HepG2 (cell line): ENCODE measurements at regions not wholly inside any gene's neighbourhood (a gene's known extent, or its start where the extent isn't known, plus 50 kb on each side); places are given as distances from the start of the nearest gene placed in this dataset.

Experiments used
- AHDC1 ChIP-seq: sonication (generic); formaldehyde crosslinking; IDR thresholded peaks from 2 replicates; pipeline ENCODE4 v1.5.1; 2020; ENCODE audit warnings: mild to moderate bottlenecking, missing genetic modification reagents, borderline replicate concordance
- ATF5 ChIP-seq: sonication (generic); formaldehyde crosslinking; IDR thresholded peaks from 2 replicates; pipeline ENCODE4 v1.4.0; 2020; ENCODE audit warnings: mild to moderate bottlenecking, low read depth, missing genetic modification reagents
- ERF ChIP-seq: IDR thresholded peaks from 2 replicates; pipeline ENCODE4 v1.6.1; 2018; ENCODE audit warnings: missing biosample characterization, missing genetic modification reagents
- HOMEZ ChIP-seq: IDR thresholded peaks from 2 replicates; pipeline ENCODE4 v1.6.1; 2016; ENCODE audit warnings: low read depth
- MIXL1 ChIP-seq: IDR thresholded peaks from 2 replicates; pipeline ENCODE4 v1.6.1; 2016
- PLRG1 ChIP-seq: fragments of 450-650 bp; conservative IDR thresholded peaks from 2 replicates; pipeline ENCODE4 v1.6.1; 2016
- RAD51 ChIP-seq: fragments of 450-650 bp; IDR thresholded peaks from 2 replicates; pipeline ENCODE4 v1.6.1; 2016; ENCODE audit warnings: borderline replicate concordance
- USF2 ChIP-seq, 2 experiments: sonication (generic) in 1 of 2; formaldehyde crosslinking in 1 of 2; IDR thresholded peaks; 2 replicates each; pipeline versions ENCODE4 v1.5.1 to v1.6.1; 2011 to 2020; ENCODE audit warnings: borderline replicate concordance in 1 of 2, low read depth in 1 of 2, low read length in 1 of 2, mild to moderate bottlenecking in 1 of 2, missing genetic modification reagents in 1 of 2, moderate library complexity in 1 of 2
- ZBTB44 ChIP-seq: sonication (generic); formaldehyde crosslinking; IDR thresholded peaks from 2 replicates; pipeline ENCODE4 v1.4.0; 2020; ENCODE audit warnings: missing genetic modification reagents
- ZNF468 ChIP-seq: sonication (generic); formaldehyde crosslinking; IDR thresholded peaks from 2 replicates; pipeline ENCODE4 v1.8.0; 2022; ENCODE audit warnings: mild to moderate bottlenecking, moderate library complexity, missing genetic modification reagents
- ZNF496 ChIP-seq: sonication (generic); formaldehyde crosslinking; IDR thresholded peaks from 2 replicates; pipeline ENCODE4 v1.8.1; 2023; ENCODE audit warnings: mild to moderate bottlenecking, moderate library complexity, missing genetic modification reagents; ENCODE audit not compliant: insufficient replicate concordance
- ZNF543 ChIP-seq: sonication (generic); formaldehyde crosslinking; IDR thresholded peaks from 2 replicates; pipeline ENCODE4 v1.4.0; 2020; ENCODE audit warnings: mild to moderate bottlenecking, missing genetic modification reagents
- ZNF557 ChIP-seq: sonication (generic); formaldehyde crosslinking; IDR thresholded peaks from 2 replicates; pipeline ENCODE4 v1.4.0; 2020; ENCODE audit warnings: missing genetic modification reagents
- ZNF576 ChIP-seq: sonication (generic); formaldehyde crosslinking; IDR thresholded peaks from 2 replicates; pipeline ENCODE4 v1.4.0; 2020; ENCODE audit warnings: mild to moderate bottlenecking, missing genetic modification reagents
- ZNF639 ChIP-seq: conservative IDR thresholded peaks from 2 replicates; pipeline ENCODE4 v1.6.1; 2018; ENCODE audit warnings: missing genetic modification reagents

- TF ChIP-seq AHDC1 (CRISPR knock-in tag) (0 out of 2 replicates have a peak, but pooled peaks have one; percentile 17), RAD51 (no peak), ZNF468 (CRISPR knock-in tag) (no peak), ZNF496 (no peak), ZNF543 (CRISPR knock-in tag) (peak; percentile 100), MIXL1 (no peak), ZNF639 (CRISPR knock-in tag) (no peak), ZNF557 (no peak), ERF (CRISPR knock-in tag) (no peak), USF2 (IDR thresholded peaks at IDR 0.05; ENCODE audit: low read depth, low read length) (no peak), USF2 (CRISPR knock-in tag; IDR thresholded peaks at IDR 0.05; ENCODE audit: borderline replicate concordance) (no peak), ATF5 (CRISPR knock-in tag) (no peak), PLRG1 (no peak), HOMEZ (CRISPR knock-in tag) (no peak), ZBTB44 (CRISPR knock-in tag) (no peak), ZNF576 (CRISPR knock-in tag) (no peak)
Measured at GRCh38 chr14:53217316-53217994, 64.3 kb upstream of the DDHD1 start (continued).
